ENCODE measurements at regions not wholly inside any gene's neighbourhood (a gene's known extent, or its start where the extent isn't known, plus 50 kb on each side); places are given as distances from the start of the nearest gene placed in this dataset.

- no peak for TF ChIP-seq CTCF (IDR thresholded peaks at IDR 0.05)
- WGBS (ENCODE audit: insufficient coverage): no CpG with 5 or more reads among the region's 2 CpGs
- intact Hi-C loops (cut with micrococcal nuclease): no loop called here
Measured at GRCh38 chr21:15515908-15516307, 213.9 kb upstream of the USP25 start.

GRCh38 chr21:15517394-15517793 is 212.4 kb upstream of the USP25 start:
- H3K4me1 ChIP-seq (ENCODE audit: control insufficient read depth, insufficient read depth, low read length): peaks cover 19% of the 10 kb centered on the region
- peaks cover 36 to 45% of the 10 kb centered on the region in 2 donors for H3K4me1 Mint-ChIP-seq
- no peak for DNase-seq
- H3K9me3 Mint-ChIP-seq: peaks cover 2 to 3% of the 10 kb centered on the region in 2 donors
- no peaks in the 10 kb centered on the region for H3K27me3 Mint-ChIP-seq (ENCODE audit: low read depth in 2 of 2)
- H3K9me3 ChIP-seq (ENCODE audit: control insufficient read depth, insufficient read depth, low read length): no peaks in the 10 kb centered on the region
- no peak overlapping the region for H3K27ac Mint-ChIP-seq
- no peak overlapping the region for H3K4me3 Mint-ChIP-seq
- H3K36me3 ChIP-seq (ENCODE audit: control insufficient read depth, insufficient read depth, low read length): no peaks in the 10 kb centered on the region
- TF ChIP-seq CTCF (IDR thresholded peaks at IDR 0.05): no peak
- H3K27ac ChIP-seq (ENCODE audit: low read length): no peak overlapping the region
- H3K36me3 Mint-ChIP-seq: no peaks in the 10 kb centered on the region
- ATAC-seq: no peak
- H3K27me3 ChIP-seq (ENCODE audit: control insufficient read depth, insufficient read depth, low read length): no peaks in the 10 kb centered on the region
- intact Hi-C loops (cut with micrococcal nuclease): no loop called here
- H3K4me3 ChIP-seq (ENCODE audit: low read length): no peak overlapping the region

More at GRCh38 chr21:15515908-15516307, 213.9 kb upstream of the USP25 start:
- Histone ChIP-seq H3K27me3 (ENCODE audit: control insufficient read depth, insufficient read depth, low read length) (no peaks in the 10 kb centered on the region), H3K4me3 (ENCODE audit: low read length) (no peak overlapping the region), H3K36me3 (ENCODE audit: control insufficient read depth, insufficient read depth, low read length) (no peaks in the 10 kb centered on the region), H3K27ac (ENCODE audit: low read length) (no peak overlapping the region), H3K9me3 (ENCODE audit: control insufficient read depth, insufficient read depth, low read length) (no peaks in the 10 kb centered on the region), H3K4me1 (ENCODE audit: control insufficient read depth, insufficient read depth, low read length) (peaks cover 12% of the 10 kb centered on the region)
- no peak overlapping the region for H3K27ac Mint-ChIP-seq
- H3K9me3 Mint-ChIP-seq: peaks cover 2 to 3% of the 10 kb centered on the region in 2 donors
- no peak overlapping the region for H3K4me3 Mint-ChIP-seq
- H3K27me3 Mint-ChIP-seq (ENCODE audit: low read depth in 2 of 2): no peaks in the 10 kb centered on the region
- H3K36me3 Mint-ChIP-seq: no peaks in the 10 kb centered on the region
- peaks cover 33 to 47% of the 10 kb centered on the region in 2 donors for H3K4me1 Mint-ChIP-seq
- DNase-seq: no peak
- no peak for ATAC-seq

GRCh38 chr21:15520811-15521643 is 208.8 kb upstream of the USP25 start:
- peak in 1 of 2 donors; percentile 35 for DNase-seq
- H3K36me3 Mint-ChIP-seq: no peaks in the 10 kb centered on the region
- H3K27ac Mint-ChIP-seq: peak overlapping the region; percentile 66 to 78

More at GRCh38 chr21:15520811-15521643, 208.8 kb upstream of the USP25 start:
- Mint-ChIP-seq H3K4me1 (peaks cover 17 to 26% of the 10 kb centered on the region in 2 donors), H3K27me3 (ENCODE audit: low read depth in 2 of 2) (no peaks in the 10 kb centered on the region), H3K9me3 (peaks cover 2 to 3% of the 10 kb centered on the region in 2 donors), H3K4me3 (no peak overlapping the region)
- H3K27ac ChIP-seq (ENCODE audit: low read length): no peak overlapping the region
- no peaks in the 10 kb centered on the region for H3K36me3 ChIP-seq (ENCODE audit: control insufficient read depth, insufficient read depth, low read length)
- peaks cover 11% of the 10 kb centered on the region for H3K4me1 ChIP-seq (ENCODE audit: control insufficient read depth, insufficient read depth, low read length)
- peak; percentile 17 to 51 (median 31) for ATAC-seq
- no peaks in the 10 kb centered on the region for H3K27me3 ChIP-seq (ENCODE audit: control insufficient read depth, insufficient read depth, low read length)
- intact Hi-C loops (cut with micrococcal nuclease): no loop called here
- H3K9me3 ChIP-seq (ENCODE audit: control insufficient read depth, insufficient read depth, low read length): no peaks in the 10 kb centered on the region
- WGBS (ENCODE audit: insufficient coverage): 89% methylated on average over 2 of the region's 4 CpGs
- TF ChIP-seq CTCF (IDR thresholded peaks at IDR 0.05): peak; percentile 18
- H3K4me3 ChIP-seq (ENCODE audit: low read length): no peak overlapping the region
